ENCODE measurements at regions not wholly inside any gene's neighbourhood (a gene's known extent, or its start where the extent isn't known, plus 50 kb on each side); places are given as distances from the start of the nearest gene placed in this dataset.

GRCh38 chr13:80082396-80083080 lies 258.4 kb downstream of the SPRY2 start:
- TF ChIP-seq REST (IDR thresholded peaks at IDR 0.05) (no peak), RXRA (IDR thresholded peaks at IDR 0.05) (no peak), TAF1 (conservative IDR thresholded peaks at IDR 0.05) (no peak), NR2F2 (IDR thresholded peaks at IDR 0.05) (no peak), RAD21 (IDR thresholded peaks at IDR 0.05) (no peak), HNF4G (IDR thresholded peaks at IDR 0.05) (no peak), YY1 (IDR thresholded peaks at IDR 0.05) (no peak), MAX (IDR thresholded peaks at IDR 0.05) (no peak), GABPA (IDR thresholded peaks at IDR 0.05 in 1 of 2, conservative IDR thresholded peaks at IDR 0.05 in 1 of 2) (no peak), JUND (IDR thresholded peaks at IDR 0.05) (no peak), FOXA1 (IDR thresholded peaks at IDR 0.05) (no peak)
- TF ChIP-seq, protein P1, sequence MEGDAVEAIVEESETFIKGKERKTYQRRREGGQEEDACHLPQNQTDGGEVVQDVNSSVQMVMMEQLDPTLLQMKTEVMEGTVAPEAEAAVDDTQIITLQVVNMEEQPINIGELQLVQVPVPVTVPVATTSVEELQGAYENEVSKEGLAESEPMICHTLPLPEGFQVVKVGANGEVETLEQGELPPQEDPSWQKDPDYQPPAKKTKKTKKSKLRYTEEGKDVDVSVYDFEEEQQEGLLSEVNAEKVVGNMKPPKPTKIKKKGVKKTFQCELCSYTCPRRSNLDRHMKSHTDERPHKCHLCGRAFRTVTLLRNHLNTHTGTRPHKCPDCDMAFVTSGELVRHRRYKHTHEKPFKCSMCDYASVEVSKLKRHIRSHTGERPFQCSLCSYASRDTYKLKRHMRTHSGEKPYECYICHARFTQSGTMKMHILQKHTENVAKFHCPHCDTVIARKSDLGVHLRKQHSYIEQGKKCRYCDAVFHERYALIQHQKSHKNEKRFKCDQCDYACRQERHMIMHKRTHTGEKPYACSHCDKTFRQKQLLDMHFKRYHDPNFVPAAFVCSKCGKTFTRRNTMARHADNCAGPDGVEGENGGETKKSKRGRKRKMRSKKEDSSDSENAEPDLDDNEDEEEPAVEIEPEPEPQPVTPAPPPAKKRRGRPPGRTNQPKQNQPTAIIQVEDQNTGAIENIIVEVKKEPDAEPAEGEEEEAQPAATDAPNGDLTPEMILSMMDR (IDR thresholded peaks at IDR 0.05; ENCODE audit: low read depth, low read length, missing input control), result no peak
- TF ChIP-seq, protein P2, sequence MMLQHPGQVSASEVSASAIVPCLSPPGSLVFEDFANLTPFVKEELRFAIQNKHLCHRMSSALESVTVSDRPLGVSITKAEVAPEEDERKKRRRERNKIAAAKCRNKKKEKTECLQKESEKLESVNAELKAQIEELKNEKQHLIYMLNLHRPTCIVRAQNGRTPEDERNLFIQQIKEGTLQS (IDR thresholded peaks at IDR 0.05), result no peak
- TF ChIP-seq, protein P3, sequence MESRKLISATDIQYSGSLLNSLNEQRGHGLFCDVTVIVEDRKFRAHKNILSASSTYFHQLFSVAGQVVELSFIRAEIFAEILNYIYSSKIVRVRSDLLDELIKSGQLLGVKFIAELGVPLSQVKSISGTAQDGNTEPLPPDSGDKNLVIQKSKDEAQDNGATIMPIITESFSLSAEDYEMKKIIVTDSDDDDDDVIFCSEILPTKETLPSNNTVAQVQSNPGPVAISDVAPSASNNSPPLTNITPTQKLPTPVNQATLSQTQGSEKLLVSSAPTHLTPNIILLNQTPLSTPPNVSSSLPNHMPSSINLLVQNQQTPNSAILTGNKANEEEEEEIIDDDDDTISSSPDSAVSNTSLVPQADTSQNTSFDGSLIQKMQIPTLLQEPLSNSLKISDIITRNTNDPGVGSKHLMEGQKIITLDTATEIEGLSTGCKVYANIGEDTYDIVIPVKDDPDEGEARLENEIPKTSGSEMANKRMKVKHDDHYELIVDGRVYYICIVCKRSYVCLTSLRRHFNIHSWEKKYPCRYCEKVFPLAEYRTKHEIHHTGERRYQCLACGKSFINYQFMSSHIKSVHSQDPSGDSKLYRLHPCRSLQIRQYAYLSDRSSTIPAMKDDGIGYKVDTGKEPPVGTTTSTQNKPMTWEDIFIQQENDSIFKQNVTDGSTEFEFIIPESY (IDR thresholded peaks at IDR 0.05), result no peak

Data from liver (tissue), 3 donors.